GM18505 (cell line): ENCODE measurements at regions not wholly inside any gene's neighbourhood (a gene's known extent, or its start where the extent isn't known, plus 50 kb on each side); places are given as distances from the start of the nearest gene placed in this dataset.
"Not testable (repeated sequence)": the region's sequence is repeated elsewhere in the genome, so short reads cannot be mapped to it uniquely, and the experiment has no call there.

Experiments used
- ATAC-seq: cut with Tn5 transposase; IDR thresholded peaks from one replicate; pipeline ENCODE4 v1.9.1; 2021; ENCODE audit not compliant: unreplicated experiment
- POLR2A ChIP-seq: IDR thresholded peaks from 4 replicates; pipeline ENCODE4 v1.6.1; 2011; ENCODE audit warnings: borderline replicate concordance; ENCODE audit not compliant: insufficient read depth, insufficient read length; ENCODE audit errors: extremely low read depth

DNA sequence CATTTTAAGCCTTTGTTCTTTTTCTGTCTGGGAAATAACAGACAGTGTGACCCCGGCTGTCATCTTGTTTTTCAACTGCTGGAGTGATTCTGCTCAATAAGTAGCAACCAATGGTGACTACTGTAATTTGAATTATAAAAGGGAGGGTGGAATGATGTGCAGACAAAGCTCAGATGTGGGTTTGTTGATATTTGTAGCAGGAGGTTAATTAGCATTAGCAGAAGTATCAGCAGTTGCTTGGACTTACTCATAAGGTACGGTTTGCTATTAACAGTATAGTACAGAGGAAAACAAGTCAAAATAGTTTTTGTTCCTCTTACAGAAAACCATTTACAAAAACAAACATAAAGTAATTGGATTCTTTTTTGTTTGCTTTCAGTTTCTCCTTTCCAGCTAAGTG, 140.4 kb downstream of the TUSC1 start:
- TF ChIP-seq POLR2A: no peak
- no peak for ATAC-seq

DNA sequence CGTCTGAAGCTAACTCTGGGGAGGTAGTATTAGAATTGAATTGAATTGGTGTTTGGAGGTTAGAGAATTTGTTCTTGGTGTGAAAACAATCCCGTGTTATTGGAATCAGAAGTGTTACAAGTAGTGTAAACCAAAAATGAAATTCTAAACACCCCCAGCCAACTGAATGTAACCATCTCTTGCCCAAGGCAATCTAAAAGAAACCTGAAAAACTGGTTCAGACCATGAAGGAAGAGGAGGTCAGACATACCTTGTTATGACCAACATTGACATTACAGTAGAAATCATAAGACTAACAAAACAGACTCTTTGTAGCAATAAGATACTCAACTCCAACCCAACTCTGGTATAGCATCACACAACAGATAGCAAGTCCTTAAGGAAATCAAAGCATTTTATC, 159.0 kb downstream of the TUSC1 start:
- ATAC-seq: no peak
- TF ChIP-seq POLR2A: no peak

DNA sequence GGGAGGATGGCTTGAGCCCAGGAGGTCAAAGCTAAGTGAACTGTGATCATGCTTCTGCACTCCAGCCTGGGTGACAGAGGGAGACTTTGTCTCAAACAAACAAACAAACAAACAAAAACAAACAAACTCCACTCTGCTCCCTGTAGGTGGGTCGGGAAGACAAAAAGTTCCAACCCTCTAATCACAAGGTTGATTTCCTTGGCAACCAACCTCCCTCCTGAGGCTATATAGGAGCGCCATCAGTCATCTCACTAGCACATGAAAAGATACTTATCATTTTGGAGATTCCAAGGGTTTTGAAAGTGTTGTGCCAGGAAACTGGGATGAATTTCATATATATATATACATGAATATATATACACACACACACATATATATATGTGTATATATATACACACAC, 160.5 kb downstream of the TUSC1 start:
- no peak for TF ChIP-seq POLR2A

DNA sequence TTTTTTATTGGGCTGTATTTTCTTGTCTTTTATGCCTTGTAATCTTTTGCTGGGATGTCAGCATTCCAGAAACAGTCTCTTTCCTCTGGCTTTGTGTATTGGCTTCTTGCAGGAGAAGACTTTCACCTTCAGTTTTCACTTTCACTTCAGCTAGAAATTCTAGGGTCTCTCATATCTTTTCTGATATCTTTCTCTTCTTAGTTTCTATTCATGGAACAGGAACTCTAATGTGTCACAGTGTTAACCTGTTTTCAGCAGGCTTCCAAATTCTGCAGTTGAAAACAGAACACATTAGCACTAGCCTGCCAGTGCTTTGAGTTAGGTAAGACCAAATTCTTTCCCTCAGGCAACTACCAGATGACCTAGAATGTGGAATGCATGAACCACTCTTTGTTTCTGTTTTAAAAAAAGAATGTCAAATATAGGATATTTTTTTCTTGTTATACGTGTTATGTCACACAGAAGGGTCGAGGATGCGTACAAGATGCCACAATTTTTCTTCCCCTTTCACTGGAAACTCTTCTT, 164.7 kb downstream of the TUSC1 start:
- TF ChIP-seq POLR2A: no peak
- no peak for ATAC-seq

More for the DNA sequence above, 160.5 kb downstream of the TUSC1 start:
- ATAC-seq: no peak

DNA sequence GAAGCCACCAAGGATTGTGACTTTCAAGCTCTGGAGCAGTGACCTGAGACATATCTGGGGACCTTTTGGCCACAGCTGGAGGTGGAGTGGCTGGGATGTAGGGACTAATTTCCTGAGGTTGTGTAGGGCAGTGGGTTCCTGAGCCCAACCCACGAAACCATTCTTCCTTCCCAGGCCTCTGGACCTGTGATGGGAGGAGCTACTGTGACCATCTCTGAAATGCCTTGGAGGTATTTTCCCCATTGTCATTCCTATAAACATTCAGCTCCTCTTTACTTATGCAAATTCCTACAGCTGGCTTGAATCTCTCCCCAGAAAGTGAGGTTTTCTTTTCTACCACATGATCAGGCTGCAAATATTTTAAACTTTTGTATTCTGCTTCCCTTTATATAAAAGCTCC, 172.6 kb downstream of the TUSC1 start:
- ATAC-seq: no peak
- no peak for TF ChIP-seq POLR2A

DNA sequence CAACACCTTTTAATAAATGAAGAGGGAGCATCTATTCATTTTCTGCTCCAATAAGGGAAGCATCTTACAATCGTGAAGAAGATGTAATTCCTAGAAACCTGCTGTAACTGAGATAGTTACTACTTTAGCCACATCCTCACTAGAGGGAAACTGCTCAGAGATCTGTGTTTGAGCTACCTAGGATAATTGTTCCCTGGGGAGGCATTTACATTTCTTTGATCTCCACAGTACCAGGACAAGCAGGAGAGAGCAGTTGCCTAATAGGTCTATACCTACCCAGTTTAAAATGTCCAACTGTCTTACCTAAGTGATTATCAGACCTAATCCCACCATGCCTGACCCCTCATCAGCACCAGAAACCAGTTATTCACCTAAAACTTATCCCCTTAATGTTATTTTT, 196.9 kb downstream of the TUSC1 start:
- ATAC-seq: no peak
- TF ChIP-seq POLR2A: no peak

DNA sequence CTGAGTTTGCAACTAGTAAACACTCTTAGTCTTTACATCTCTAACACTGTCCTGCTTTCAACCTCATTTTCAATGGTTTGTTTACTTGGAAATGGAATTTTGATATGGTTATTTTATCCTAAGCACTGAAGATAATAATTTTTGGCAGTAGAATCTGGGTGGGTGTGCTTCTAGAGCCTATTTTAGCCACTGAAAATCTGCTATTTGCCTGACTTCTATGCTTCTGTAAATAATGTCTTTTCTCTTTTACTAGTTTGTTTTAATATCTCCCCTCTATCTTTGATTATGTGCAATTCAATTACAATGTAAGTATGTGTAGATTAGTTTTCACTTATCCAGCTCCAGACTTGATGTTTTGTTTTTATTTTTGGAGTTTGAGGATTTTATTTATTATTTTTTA, 197.5 kb downstream of the TUSC1 start:
- TF ChIP-seq POLR2A: no peak
- no peak for ATAC-seq

DNA sequence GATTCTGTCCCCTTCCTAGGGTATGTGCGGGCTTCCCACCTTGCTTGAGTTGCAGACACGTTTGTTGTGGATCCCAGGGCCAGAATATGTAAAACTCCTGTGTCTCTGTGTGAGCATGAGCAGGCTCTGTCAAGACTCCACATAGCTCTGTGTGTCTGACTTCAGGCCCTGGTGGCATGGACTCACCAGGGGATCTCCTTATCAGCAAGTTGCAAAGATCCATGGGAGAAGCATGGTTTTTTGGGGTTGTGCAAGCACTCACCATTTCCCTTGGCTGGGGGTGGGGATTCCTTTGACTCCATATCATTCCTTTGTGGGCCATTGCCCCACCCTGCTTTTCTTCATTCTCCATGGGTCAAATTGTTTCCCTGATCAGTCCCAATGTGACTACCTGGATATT, 205.6 kb downstream of the TUSC1 start:
- TF ChIP-seq POLR2A: no peak
- no peak for ATAC-seq

DNA sequence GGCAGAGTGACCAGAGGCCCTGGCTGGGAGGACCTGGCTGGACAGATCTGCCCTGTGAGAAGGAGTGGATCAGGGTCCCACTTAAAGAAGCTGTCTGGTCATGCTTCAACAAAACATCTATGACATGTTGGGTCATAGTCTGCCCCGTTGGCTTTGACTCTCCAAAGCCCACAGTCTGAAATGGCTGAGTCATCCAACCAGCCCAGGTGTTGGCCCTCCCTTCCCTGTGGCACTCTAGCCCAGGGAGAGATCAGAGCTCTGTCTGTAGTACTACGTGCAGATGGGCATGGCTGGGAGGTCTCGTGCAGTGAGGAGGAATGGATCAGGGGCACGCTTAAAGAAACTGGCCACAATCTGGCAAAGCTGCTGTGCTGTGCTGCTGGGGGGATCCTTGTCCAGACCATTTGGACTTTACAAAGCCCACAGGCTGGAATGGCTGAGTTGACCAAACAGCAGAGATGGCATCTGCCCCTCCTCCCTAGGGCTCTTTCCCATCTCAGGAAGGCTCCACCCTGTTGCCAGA, 206.1 kb downstream of the TUSC1 start:
- no peak for ATAC-seq
- no peak for TF ChIP-seq POLR2A

DNA sequence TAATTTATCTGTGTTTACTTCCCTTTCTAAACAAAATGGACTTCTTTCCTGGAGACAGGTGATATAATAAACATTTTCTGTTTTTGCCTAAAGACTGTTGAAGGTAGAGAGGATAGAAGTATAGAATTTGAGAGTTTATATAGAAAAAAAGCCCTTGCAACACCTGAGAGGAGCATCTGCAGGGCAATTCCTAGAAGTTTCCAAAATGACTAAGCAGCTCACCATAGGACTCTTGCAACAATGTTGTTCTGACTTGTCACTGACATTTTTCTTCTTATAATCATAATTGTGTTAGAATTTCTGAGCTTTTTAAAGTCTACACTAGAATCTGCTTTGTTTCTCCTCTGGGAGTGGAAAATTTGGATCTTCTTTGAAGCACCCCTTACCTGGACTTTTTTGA, 216.8 kb downstream of the TUSC1 start:
- no peak for TF ChIP-seq POLR2A
- no peak for ATAC-seq

DNA sequence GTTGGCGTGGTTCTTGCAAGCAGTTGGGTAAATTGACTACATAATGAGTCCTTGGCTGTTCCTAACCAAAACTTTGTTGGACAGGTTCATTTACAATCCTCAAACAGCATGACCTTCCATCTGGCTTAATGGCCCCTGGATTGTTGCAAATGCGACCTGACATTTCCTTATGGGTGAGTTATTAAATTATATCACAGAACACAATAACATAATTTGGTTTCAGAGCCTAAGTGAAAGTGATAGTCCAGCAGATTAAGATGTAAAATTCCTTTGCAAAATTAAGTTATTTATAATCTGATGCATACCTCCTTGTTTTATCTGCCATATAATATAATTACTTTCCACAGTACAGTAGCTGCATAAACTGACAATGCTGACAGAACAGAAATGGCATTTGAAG, 224.4 kb downstream of the TUSC1 start:
- no peak for ATAC-seq
- no peak for TF ChIP-seq POLR2A

DNA sequence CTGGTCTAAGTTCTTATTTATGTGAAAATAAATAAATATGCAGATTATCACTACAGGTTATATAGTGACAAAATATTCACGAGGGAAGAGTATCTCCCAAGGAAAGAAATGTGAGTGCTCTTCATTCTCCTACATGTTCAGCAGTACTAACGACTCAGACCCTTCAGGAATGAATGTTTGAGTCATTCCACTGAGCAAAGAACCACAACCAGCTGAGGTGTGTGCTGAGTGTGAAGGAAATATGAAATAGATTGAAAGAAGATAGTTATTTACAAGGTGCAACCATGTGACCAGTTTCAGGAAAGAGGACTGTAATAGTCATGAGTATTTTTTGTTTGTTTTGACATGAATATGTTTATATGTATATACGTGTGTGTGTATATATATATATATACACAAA, 228.7 kb downstream of the TUSC1 start:
- TF ChIP-seq POLR2A: no peak
- no peak for ATAC-seq

DNA sequence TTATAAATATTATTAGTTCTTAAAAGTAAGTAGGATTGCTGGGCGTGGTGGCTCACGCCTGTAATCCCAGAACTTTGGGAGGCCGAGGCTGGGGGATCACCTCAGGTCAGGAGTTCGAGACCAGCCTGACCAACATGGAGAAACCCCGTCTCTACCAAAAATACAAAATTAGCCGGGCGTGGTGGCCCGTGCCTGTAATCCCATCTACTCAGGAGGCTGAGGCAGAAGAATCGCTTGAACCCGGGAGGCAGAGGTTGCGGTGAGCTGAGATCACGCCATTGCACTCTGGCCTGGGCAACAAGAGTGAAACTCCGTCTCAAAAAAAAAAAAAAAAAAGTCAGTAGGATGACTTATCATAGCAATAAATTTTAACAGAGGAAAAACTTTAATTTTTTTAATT, 232.5 kb downstream of the TUSC1 start:
- not testable (repeated sequence) for ATAC-seq

DNA sequence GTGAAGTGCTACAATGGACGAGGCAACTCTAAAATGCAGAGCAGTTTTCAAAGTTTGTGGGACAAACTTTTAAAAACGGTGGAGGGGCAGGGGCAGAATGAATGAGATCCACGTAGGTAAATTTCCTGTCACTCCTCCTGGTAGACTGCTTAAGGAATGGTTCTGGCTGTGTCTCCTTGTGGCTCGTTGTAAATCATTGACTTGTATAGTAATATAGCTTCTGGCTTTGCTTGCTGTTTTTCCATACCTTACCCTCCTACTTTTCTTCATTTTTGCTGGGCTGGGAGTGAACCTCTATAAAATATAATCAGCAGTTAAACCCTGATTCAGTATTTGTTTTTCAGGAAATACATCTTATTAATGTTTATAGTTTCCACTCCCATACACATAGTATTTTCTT, 235.7 kb downstream of the TUSC1 start:
- no peak for ATAC-seq
- no peak for TF ChIP-seq POLR2A

DNA sequence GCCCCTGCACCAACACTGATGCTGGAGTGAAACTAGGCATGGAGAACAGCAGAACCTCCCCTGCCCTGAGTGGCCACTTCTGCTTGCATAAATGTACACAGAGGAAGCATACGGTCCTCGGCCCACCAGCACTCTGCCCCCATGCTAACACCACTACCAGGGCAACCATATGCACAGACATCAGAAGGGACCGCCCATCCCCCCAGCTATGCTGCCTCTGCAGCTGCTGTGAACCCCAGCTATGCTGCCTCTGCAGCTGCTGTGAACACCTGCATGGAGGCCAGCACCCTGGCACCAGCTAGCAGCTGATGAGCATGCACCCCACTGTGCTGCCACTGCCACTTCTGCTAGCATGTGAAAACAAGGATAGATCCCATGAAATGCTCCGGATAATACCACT, 250.3 kb downstream of the TUSC1 start:
- ATAC-seq: no peak
- no peak for TF ChIP-seq POLR2A

DNA sequence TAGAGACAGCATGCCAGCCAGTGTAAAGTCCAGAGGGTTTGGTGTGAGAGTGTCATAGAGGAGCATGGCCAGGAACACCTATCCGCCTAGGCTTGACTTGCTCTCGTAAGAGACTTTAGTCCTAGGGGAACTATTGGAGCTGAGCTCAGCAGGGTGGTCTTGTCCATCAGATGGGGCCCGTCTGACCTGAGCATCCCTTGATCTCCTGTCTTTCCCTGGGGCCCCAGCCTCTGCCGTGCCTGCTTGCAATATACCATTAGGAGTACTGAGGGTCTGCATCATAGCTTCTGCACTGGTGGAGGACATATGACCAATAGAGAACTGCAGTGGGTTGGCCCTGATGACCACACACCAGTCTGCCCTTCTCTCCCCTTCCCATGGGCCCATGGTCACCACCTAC, 251.0 kb downstream of the TUSC1 start:
- no peak for ATAC-seq
- no peak for TF ChIP-seq POLR2A

DNA sequence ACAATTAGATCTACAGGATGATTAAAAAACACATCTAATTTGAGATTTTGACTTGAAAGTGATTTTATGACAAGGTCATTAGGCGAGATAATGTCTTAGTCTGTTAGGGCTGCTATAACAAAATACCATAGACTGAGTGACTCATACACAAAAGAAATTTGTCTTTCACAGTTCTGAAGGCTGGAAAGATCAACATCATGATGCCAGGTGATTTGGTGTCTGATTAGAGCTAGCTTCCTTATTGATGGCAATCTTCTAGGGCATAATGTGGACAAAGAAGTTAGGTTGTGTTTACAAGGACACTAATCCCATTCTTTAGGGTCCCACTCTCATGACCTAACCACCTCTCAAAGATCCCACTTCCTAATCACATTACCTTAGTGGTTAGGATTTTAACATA, 256.7 kb downstream of the TUSC1 start:
- no peak for ATAC-seq
- TF ChIP-seq POLR2A: no peak
